HFFc6 (cell line): ENCODE measurements at regions not wholly inside any gene's neighbourhood (a gene's known extent, or its start where the extent isn't known, plus 50 kb on each side); places are given as distances from the start of the nearest gene placed in this dataset.

Experiments used
- DNase-seq: peaks from one replicate; pipeline ENCODE4 v3.0.0-alpha.2; 2018
- H3K27ac Mint-ChIP-seq: 2 replicates; pipeline ENCODE4 v1.8.0; 2020; ENCODE audit warnings: mild to moderate bottlenecking, mixed read lengths
- H3K27me3 Mint-ChIP-seq: 2 replicates; pipeline ENCODE4 v1.8.0; 2021; ENCODE audit warnings: mild to moderate bottlenecking, moderate library complexity, mixed read lengths; ENCODE audit not compliant: insufficient read depth
- H3K36me3 Mint-ChIP-seq: 2 replicates; pipeline ENCODE4 v1.8.0; 2021; ENCODE audit warnings: low read depth, mixed read lengths
- H3K4me1 Mint-ChIP-seq: 2 replicates; pipeline ENCODE4 v1.8.0; 2020; ENCODE audit warnings: low read depth, mixed read lengths
- H3K4me3 Mint-ChIP-seq: 2 replicates; pipeline ENCODE4 v1.8.0; 2020; ENCODE audit warnings: mild to moderate bottlenecking, moderate library complexity, mixed read lengths
- H3K9me3 Mint-ChIP-seq: 2 replicates; pipeline ENCODE4 v1.8.0; 2020; ENCODE audit warnings: mild to moderate bottlenecking, mixed read lengths
- TF ChIP-seq, protein P1 (sequence below): fragments of 200-600 bp; sonication (generic); IDR thresholded peaks from 2 replicates; pipeline ENCODE4 v1.5.0; 2021; ENCODE audit warnings: antibody characterized with exemption, mild to moderate bottlenecking

DNA sequence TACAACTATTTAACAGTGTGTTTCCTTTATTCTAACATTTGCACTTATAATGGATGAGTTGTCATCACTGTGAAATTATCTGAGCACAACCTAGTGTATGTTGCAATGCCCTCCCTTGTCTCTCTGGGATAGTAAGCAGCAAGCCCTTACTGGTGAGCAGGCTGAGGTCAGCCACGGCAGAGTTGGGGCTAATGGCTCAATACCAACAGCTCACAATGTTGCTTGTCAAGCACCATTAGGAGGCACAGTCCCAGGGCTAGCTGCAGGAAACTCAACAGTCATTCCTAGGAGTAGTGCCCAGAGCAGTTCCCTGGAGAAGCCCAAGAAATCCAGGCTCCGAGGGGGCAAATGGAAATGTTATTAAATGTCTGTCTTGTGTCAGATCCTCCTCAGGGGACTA is 858.4 kb downstream of the GRID1 start:
- Mint-ChIP-seq H3K27me3 (no peaks in the 10 kb centered on the region), H3K27ac (no peak overlapping the region), H3K9me3 (peaks cover 71% of the 10 kb centered on the region), H3K36me3 (no peaks in the 10 kb centered on the region), H3K4me3 (no peak overlapping the region), H3K4me1 (no peaks in the 10 kb centered on the region)
- TF ChIP-seq, protein P1, sequence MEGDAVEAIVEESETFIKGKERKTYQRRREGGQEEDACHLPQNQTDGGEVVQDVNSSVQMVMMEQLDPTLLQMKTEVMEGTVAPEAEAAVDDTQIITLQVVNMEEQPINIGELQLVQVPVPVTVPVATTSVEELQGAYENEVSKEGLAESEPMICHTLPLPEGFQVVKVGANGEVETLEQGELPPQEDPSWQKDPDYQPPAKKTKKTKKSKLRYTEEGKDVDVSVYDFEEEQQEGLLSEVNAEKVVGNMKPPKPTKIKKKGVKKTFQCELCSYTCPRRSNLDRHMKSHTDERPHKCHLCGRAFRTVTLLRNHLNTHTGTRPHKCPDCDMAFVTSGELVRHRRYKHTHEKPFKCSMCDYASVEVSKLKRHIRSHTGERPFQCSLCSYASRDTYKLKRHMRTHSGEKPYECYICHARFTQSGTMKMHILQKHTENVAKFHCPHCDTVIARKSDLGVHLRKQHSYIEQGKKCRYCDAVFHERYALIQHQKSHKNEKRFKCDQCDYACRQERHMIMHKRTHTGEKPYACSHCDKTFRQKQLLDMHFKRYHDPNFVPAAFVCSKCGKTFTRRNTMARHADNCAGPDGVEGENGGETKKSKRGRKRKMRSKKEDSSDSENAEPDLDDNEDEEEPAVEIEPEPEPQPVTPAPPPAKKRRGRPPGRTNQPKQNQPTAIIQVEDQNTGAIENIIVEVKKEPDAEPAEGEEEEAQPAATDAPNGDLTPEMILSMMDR: no peak
- DNase-seq: no peak

DNA sequence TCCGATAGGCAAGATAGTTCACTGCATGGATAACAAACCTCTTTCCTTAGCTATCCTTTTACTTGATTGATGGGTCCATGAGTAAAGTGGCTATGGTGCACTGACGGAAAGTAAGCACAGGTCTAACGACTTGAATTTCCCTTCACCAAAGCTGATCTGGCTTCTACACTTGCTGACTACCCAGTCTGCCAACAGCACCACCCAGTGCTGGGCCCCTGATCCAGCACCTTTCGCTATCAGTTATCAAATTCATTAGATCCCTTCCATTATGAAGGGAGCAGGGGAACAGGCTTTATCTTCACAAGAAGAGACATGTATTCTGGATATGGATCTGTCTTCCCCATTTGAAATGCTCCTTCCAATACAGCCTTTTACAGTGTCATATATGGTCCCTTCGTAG is 855.9 kb downstream of the GRID1 start:
- H3K27ac Mint-ChIP-seq: no peak overlapping the region
- no peaks in the 10 kb centered on the region for H3K36me3 Mint-ChIP-seq
- TF ChIP-seq, protein P1: no peak
- no peak for DNase-seq
- peaks cover 55% of the 10 kb centered on the region for H3K9me3 Mint-ChIP-seq
- H3K4me3 Mint-ChIP-seq: no peak overlapping the region
- no peaks in the 10 kb centered on the region for H3K4me1 Mint-ChIP-seq
- H3K27me3 Mint-ChIP-seq: no peaks in the 10 kb centered on the region

DNA sequence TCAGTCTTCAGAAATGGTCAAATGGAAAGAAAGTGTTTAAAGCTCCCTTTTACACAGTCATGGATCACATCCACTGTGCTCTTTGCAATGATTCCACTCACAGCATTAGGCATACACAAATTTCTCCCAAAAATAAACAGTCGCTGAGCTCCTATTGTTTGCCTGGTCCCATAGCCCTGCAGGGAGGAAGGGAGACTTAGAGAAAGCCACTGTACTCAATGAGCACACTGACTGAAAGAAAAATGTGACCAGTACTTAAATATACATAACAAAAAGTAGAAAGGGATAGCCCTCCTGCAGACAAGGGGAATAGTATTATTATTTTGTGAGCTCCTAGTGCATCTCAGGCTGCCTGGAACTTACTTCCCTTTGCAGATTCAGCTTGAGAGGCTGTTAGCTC is 853.2 kb downstream of the GRID1 start:
- Mint-ChIP-seq H3K9me3 (peaks cover 50% of the 10 kb centered on the region), H3K27ac (no peak overlapping the region), H3K4me3 (no peak overlapping the region), H3K36me3 (no peaks in the 10 kb centered on the region), H3K4me1 (no peaks in the 10 kb centered on the region), H3K27me3 (no peaks in the 10 kb centered on the region)
- TF ChIP-seq, protein P1: no peak
- DNase-seq: no peak

DNA sequence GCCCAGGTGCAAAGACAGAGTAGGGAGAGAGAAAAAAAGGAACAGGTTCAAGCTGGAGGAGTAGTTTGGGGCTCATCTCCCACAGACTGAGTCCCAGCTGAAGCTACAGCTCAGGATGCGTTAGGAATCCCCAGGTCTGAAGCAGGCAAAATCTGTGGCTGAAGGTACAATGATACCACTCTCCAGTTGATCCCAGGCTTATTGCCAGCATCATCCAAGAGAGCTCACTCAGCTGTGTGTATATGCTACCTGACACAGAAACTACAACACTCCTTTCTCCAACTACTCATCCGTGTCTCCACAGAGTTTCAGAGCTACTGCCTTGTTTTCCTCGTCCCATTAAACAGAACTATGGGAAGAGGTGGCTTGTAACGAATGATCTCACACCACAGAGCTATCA is 851.3 kb downstream of the GRID1 start:
- Mint-ChIP-seq H3K4me3 (no peak overlapping the region), H3K9me3 (peaks cover 43% of the 10 kb centered on the region), H3K27ac (no peak overlapping the region), H3K36me3 (no peaks in the 10 kb centered on the region), H3K4me1 (no peaks in the 10 kb centered on the region), H3K27me3 (no peaks in the 10 kb centered on the region)
- TF ChIP-seq, protein P1: no peak
- no peak for DNase-seq

DNA sequence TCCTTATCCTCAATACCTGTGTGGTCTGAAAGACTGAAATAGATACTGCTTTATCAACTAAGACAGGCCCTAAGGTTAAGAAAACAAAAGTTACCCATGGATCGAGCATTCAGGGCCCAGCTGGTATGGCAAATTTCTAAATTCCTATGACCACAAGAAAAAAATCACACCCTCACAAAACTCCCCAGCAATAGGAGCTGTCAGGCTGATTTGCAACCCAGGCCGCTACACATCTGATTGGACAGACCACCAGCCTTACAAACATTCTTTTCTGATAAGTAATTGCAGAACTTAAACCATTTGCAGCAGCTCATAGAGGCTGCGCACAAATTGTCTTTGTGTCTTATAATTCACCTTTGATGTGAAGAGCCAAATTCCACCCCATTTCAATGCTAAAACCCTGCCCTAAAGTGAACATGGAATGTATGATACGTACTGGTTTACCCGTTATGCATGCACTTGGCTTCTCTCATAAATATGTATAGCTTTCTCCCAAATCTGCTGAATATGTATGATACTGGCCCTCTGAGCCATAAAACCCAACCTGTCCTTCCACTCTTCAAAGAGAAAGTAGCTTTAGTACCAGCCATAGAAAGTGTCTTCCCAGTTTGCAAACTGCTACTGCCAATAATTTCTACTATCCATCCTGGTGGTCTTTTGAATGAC is 842.5 kb downstream of the GRID1 start:
- Mint-ChIP-seq H3K9me3 (peaks cover 65% of the 10 kb centered on the region), H3K4me1 (no peaks in the 10 kb centered on the region), H3K27me3 (no peaks in the 10 kb centered on the region; the same call in 1 of the 2 replicates), H3K36me3 (no peaks in the 10 kb centered on the region), H3K27ac (no peak overlapping the region), H3K4me3 (no peak overlapping the region)
- DNase-seq: no peak
- TF ChIP-seq, protein P1: no peak
